ENCODE measurements at regions not wholly inside any gene's neighbourhood (a gene's known extent, or its start where the extent isn't known, plus 50 kb on each side); places are given as distances from the start of the nearest gene placed in this dataset.
"Not testable (repeated sequence)": the region's sequence is repeated elsewhere in the genome, so short reads cannot be mapped to it uniquely, and the experiment has no call there.

GRCh38 chr21:18741954-18742353 is 338.4 kb upstream of the TMPRSS15 start:
- no peak overlapping the region for H3K27ac ChIP-seq
- TF ChIP-seq CTCF (conservative IDR thresholded peaks at IDR 0.05), result no peak
- no peak for TF ChIP-seq ZFX (IDR thresholded peaks at IDR 0.05)

- TF ChIP-seq ZFX (IDR thresholded peaks at IDR 0.05) (no peak), CTCF (conservative IDR thresholded peaks at IDR 0.05) (no peak)
- no peak overlapping the region for H3K27ac ChIP-seq
Observed at GRCh38 chr21:18743531-18743930, 339.9 kb upstream of the TMPRSS15 start.

- H3K27ac ChIP-seq, result no peak overlapping the region
- TF ChIP-seq CTCF (conservative IDR thresholded peaks at IDR 0.05) (no peak), ZFX (IDR thresholded peaks at IDR 0.05) (no peak)
Observed at GRCh38 chr21:18744840-18745239, 341.3 kb upstream of the TMPRSS15 start.

GRCh38 chr21:18752894-18753293 is 349.3 kb upstream of the TMPRSS15 start:
- not testable (repeated sequence) for H3K27ac ChIP-seq

- not testable (repeated sequence) for H3K27ac ChIP-seq
Observed at GRCh38 chr21:18756272-18756671, 352.7 kb upstream of the TMPRSS15 start.

GRCh38 chr21:18759267-18759666 is 355.7 kb upstream of the TMPRSS15 start:
- TF ChIP-seq CTCF (conservative IDR thresholded peaks at IDR 0.05), result no peak; the same call in 1 of the 2 replicates
- no peak for TF ChIP-seq ZFX (IDR thresholded peaks at IDR 0.05)
- peak overlapping the region; percentile 86 for H3K27ac ChIP-seq

GRCh38 chr21:18759751-18760161 is 356.2 kb upstream of the TMPRSS15 start:
- H3K27ac ChIP-seq, result peak overlapping the region; percentile 86
- TF ChIP-seq CTCF (conservative IDR thresholded peaks at IDR 0.05), result no peak
- no peak for TF ChIP-seq ZFX (IDR thresholded peaks at IDR 0.05)

GRCh38 chr21:18760247-18760646 is 356.7 kb upstream of the TMPRSS15 start:
- TF ChIP-seq ZFX (IDR thresholded peaks at IDR 0.05) (no peak), CTCF (conservative IDR thresholded peaks at IDR 0.05) (no peak)
- H3K27ac ChIP-seq, result peak overlapping the region; percentile 86

- TF ChIP-seq ZFX (IDR thresholded peaks at IDR 0.05) (no peak), CTCF (conservative IDR thresholded peaks at IDR 0.05) (no peak)
- H3K27ac ChIP-seq, result no peak overlapping the region
Observed at GRCh38 chr21:18764720-18765119, 361.1 kb upstream of the TMPRSS15 start.
